DMS 273 (cell line): ENCODE measurements at regions not wholly inside any gene's neighbourhood (a gene's known extent, or its start where the extent isn't known, plus 50 kb on each side); places are given as distances from the start of the nearest gene placed in this dataset.

Source experiments
- DNase-seq: peaks from one replicate; lab custom pipeline; 2025; ENCODE audit not compliant: unreplicated experiment; lab: John Stamatoyannopoulos, UW

DNA sequence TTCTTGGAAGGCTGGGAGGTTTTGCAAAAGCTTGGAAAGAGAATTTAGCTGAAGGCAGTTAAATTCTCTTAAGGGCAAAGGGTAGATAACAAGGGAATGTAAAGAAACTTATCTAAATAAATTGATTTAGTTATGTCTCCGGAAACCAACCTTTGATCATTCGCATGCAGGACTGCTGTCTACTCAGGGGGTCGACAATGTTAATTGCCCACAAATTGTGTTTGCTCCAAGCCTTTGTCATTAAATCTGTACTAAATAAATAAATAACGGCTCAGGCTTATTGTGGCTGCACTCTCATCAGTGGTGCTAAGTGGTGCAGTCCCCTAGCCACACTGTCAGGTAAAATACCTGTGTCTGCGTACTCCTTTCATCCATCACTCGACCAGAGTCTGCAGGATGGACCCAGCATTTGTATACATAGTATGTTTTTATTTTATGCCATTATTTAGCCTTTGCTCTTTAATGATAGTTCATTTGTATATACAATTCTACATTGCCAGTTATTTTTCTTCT, 497.4 kb upstream of the RASGRP1 start:
- no peak for DNase-seq

GRCh38 chr15:39066677-39067076, 502.1 kb upstream of the RASGRP1 start:
- DNase-seq: no peak

DNA sequence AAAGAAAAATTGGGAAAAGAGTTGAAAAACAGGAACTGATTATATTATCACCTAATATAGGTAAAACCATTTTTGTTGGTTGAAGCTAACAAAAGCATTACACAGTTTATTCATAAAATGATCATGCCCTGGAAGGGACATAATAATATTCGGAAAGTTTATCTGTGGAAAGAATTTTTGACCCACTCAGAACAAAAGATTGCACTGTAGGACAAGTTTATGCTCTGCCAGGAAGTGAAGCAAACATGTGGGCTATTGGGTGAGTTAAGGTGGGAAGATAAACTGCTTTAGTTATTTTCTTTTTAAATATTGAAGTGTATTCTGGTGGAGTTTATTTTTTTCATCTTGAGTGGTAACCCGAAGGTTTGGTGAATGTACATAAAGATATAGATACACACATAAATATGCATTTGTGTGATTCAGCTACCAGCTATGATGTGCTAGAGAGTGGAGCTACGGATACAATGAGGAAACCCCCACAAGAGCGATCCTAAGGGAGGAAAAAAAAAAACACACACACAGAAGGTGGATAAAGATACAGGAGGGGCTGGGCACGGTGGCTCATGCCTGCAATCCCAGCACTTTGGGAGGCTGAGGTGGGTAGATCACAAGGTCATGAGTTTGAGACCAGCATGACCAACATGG, 506.4 kb upstream of the THBS1 start:
- no peak for DNase-seq

DNA sequence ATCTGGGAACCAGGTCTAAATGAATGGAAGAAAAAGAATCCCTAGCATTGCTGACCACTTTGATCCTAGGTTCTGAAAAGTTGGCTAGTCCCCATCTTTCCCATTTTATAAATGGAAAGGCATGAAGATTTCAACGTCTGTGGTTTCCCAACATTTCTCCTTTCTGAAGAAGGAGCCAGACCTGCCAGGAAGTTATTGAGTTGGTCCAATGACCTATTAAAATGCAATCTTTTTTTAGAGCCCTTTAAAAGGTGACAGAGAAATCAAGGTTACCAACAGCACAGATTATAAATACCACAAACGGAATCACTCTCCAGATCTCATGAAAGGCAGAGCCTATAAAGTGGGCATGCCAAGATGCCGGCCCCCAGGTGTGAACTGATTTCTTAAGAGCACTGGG, 505.6 kb upstream of the THBS1 start:
- no peak for DNase-seq

GRCh38 chr15:39075756-39076341, 505.0 kb upstream of the THBS1 start:
- DNase-seq: no peak

- DNase-seq: no peak
Observed at GRCh38 chr15:39078026-39078425, 502.9 kb upstream of the THBS1 start.

GRCh38 chr15:39079296-39079847, 501.5 kb upstream of the THBS1 start:
- peak; percentile 75 for DNase-seq

DNA sequence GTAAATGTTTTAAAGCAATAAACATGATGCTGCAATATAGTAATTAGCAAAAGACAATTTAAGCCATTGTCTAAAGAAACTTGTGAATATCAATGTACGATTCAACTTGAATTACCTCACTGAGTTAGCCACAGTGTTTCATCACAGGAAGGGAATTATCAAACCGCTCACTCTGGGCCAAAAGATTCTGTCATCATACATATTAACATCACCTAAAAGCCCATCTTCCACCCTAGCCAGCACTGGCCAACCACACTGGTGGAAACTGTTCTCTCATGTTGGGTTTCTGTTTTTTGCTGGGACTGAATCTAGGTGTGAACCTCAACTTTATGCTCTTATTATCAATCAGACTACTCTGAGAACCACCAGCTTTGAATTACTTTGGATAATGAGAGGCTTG, 497.7 kb upstream of the THBS1 start:
- DNase-seq: no peak

DNA sequence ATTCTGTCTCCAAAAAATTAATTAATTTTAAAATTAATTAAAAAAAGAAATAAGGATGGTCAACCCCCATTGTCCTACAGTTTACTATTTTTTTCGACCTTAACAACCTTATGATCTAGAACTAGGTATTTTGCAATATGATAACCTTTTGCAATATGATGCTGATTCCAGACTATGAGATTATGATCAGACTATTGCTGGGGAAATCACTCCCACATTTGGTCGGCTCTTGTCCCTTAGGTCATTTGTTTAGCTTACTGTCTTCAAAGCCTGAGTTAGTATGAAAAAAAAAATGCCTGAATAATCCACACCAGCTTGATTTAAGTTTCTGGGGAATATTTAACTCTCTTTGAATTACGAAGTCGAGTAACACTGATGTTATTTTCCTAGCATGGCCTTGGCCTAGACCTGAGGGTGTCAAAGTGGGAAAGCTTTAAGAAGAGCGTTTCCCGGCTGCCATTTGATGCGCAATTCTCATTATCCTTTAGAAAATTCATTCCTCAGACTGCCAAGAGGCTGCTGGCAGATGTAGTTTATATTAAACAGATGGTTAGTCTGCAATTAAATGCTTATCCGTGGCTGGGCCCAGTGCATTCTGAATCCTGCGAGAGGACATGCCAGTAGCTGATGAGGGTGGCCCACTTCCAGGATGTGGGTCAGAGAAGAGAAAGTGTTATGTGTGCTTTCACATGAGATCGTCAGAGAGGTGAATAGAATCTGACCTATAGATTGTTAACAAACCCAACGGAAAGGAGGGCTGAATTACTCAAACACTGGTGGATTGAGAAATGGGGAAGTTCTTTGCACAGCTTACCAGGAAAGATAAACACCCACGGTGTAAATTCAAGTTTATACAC, 496.0 kb upstream of the THBS1 start:
- DNase-seq: peak; percentile 95

DNA sequence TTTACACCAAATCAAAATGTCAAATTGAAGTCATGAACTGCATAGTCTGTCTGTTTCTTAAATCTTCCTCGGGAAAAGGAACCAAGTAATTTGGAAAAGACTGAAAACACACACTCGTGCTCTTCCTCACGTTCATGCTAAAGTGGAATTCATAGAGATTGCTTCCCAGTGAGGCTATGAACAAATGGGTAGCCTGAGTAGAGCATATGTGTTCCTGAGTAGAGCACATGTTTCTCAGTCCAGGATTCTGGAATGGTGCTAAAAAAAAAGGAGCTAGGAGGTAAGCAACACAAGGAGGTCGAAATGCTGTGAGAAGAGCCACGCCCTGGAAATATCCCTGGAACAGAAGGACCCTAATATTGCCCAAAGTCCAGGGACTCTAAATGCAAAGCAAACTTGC, 494.2 kb upstream of the THBS1 start:
- no peak for DNase-seq

DNA sequence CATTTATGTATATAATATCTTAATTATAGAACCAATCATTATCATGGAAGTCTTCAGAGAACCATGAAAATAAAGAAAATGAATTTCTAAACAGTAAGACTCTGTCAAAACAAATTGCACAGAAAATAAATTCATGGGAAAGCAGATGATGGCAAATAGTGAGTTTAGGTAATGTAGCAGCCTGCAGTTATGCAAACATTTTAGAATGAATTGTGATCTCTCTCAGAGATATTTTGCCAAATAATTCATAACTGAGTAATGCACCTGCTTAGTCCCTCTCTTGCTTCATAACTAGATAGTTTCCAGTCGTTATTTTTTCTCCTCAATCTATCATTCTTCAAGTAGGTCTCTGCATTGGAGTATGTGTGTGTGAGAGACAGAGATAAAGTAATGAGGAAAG, 492.7 kb upstream of the THBS1 start:
- no peak for DNase-seq

DNA sequence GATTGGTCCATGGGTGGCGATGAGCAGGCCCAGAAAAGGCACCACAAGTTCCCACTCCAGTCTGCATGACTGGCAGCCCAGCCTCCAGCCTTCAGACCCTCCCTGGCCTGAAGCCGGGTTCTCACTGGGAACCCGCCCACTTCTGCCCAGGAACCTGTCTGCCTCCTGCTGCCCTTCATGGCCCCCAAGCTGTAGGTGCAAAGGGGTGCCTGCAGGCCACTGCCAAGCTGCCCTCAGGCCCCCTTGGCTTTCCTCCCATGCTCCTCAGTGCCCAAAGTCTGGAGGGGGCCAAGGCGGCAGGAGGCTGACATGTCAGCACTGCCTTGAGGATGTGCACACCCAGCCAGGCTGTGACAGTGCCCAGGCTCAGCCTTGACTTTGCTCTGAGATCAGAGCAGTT, 488.5 kb upstream of the THBS1 start:
- DNase-seq: no peak

- no peak for DNase-seq
Observed at GRCh38 chr15:39092761-39093160, 488.1 kb upstream of the THBS1 start.

DNA sequence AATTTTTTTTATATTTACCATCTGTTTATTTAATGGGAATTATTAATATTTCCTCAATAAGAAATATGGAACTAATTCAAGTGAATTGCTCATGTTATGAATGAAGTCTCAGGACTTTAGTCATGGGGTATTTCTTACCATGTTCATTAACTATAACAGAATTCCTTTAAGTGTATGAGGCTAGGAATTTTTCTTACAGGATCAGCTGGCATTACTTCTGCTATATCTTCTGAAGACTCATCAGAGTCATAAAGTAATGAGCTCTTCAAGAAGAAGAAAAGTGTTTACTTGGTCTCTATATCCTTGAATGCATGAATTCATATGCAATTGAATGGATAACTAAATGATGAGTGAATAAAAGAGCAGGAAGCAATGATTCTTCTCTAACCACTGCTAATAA, 486.8 kb upstream of the THBS1 start:
- DNase-seq: no peak

DNA sequence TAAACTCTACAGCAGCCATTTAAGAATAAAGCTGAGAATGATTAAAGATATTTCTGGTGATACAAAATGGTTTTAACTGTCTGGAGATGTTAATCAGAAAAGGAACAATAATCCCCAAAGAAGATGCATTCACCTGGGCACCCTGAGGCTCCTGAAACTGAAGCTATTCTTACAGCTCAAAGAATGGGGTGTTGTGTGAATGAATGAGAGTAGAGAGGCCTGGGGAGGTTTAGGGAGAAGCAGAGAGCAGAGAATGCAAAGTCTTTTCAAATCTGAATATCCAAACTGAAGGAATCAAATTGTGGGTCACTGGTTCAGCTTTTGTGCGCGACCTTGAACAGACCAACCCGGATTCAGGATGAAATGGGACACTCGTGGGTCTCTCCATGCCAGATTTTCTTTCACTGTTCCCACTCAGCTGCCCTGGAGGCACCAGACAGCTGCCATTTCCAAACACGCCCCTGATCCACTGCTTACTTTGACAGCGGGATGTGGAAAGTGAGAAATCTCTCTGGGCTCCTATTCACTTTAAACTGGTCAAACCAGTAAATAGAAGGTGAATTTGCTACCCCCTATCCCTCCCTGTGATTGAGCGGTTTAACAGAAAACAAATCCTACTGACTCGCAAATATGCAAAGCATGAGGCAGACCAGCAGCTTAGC, 485.5 kb upstream of the THBS1 start:
- no peak for DNase-seq

DNA sequence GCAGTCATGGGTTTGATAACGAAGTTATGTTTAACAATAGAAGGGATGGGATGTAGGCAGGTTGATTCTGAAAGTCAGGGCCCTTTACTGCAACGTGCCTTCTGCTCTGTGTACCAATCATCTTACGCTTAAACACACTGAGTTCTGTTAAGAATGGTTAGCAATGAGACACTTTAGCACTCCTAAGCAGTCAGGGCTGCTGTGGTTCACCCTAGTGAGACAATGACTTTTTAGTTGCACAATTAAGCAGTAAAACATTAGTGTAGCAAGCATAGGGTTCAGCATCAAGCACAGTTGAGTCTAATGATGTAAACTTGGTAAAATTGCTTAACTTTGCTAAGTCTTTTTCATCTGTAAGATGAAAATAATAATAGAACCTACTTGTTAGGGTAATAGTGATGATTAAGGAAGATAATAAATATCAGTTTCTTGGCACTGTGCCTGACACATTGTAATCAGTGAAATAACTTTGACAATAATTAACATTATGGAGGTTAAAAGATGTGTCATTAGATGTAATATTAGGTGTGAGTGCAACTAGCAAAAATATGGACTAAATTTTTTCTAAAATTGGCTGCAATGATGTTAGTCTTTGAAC, 484.2 kb upstream of the THBS1 start:
- no peak for DNase-seq

DNA sequence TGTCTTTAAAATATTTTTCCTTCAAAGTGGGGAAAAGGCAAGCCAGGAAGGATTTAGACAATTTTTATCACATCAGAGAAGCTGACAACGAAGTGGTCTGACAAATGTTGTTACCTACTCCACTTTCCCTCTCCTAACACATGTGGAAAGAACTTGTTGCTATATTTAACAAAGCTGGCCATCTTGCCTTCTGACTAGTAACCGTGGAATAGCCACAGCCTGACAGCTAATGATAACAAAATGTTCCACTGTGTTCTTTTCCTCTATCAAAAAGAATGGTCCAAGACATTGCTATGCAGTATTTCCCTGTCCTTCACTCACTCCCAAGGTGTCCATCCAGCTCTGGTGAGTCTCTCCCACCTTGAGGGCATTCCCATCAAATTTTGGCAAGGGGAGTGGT, 481.4 kb upstream of the THBS1 start:
- no peak for DNase-seq

GRCh38 chr15:39100106-39100660, 480.7 kb upstream of the THBS1 start:
- DNase-seq: no peak

DNA sequence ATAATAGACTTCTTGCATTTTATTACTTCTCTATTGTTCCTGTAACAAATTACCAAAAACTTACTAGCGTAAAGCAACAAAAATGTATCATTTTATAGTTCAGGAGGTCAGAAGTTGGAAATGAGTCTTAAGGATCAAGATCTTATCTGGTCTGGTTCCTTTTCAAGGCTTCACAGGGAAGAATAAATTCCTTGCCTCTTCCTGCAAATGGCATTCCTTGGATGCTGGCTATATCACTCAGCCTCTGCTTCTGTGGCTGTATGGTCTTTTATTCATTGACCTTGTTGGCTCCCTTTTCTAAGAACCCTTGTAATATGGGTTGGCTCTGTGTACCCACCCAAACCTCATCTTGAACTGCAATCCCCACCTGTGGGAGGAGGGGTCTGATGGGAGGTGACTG, 478.4 kb upstream of the THBS1 start:
- DNase-seq: no peak

- no peak for DNase-seq
Observed at GRCh38 chr15:39106950-39107349, 473.9 kb upstream of the THBS1 start.

DNA sequence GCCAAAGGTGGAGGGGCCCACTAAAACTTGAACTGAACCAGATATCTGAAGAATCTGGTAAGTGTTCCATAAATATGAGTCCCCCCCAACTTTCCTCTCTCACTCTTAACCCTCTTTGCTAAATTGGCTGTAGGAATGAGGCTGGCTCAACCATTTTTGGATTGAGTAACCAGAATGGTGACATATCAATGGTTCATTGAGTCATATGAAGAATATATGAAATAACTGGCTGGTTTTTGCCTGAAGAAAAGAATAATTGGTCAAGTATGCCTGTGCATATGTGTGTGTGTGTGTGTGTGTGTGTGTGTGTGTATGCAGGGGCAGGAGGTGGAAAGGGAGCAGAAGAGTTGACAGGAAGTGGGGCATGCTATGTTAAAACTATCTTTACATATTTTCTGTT, 472.9 kb upstream of the THBS1 start:
- DNase-seq: no peak
